Activated CD4-positive, alpha-beta T cell treated with anti-CD3 and anti-CD28 coated beads, Interleukin-2, amount 10 ng/mL, durations not matched to agents 24 days and 14 days (primary cell): ENCODE measurements at regions not wholly inside any gene's neighbourhood (a gene's known extent, or its start where the extent isn't known, plus 50 kb on each side); places are given as distances from the start of the nearest gene placed in this dataset.

Experiments used
- DNase-seq: peaks from one replicate; pipeline ENCODE4 v3.0.0; 2022
- H3K27ac Mint-ChIP-seq: one replicate; pipeline ENCODE4 v1.8.0; 2022; ENCODE audit warnings: mild to moderate bottlenecking, mixed read lengths
- H3K27me3 Mint-ChIP-seq: one replicate; pipeline ENCODE4 v1.8.0; 2022; ENCODE audit warnings: mixed read lengths
- H3K36me3 Mint-ChIP-seq: one replicate; pipeline ENCODE4 v1.8.0; 2022; ENCODE audit warnings: low read depth, mild to moderate bottlenecking, mixed read lengths
- H3K4me1 Mint-ChIP-seq: one replicate; pipeline ENCODE4 v1.8.0; 2021; ENCODE audit warnings: mixed read lengths
- H3K4me3 Mint-ChIP-seq: one replicate; pipeline ENCODE4 v1.8.0; 2022; ENCODE audit warnings: mild to moderate bottlenecking, moderate library complexity, mixed read lengths
- H3K9me3 Mint-ChIP-seq: one replicate; pipeline ENCODE4 v1.8.0; 2021; ENCODE audit warnings: mixed read lengths
- intact Hi-C: fragments of 100-400 bp; cut with micrococcal nuclease; formaldehyde crosslinking; loops from one replicate; pipeline ENCODE4 v1.15.1; 2023

GRCh38 chr12:83198291-83199015 is 511.7 kb downstream of the TMTC2 start:
- no peak overlapping the region for H3K27ac Mint-ChIP-seq
- no peaks in the 10 kb centered on the region for H3K4me1 Mint-ChIP-seq
- DNase-seq = no peak
- no peak overlapping the region for H3K4me3 Mint-ChIP-seq
- intact Hi-C loops = no loop called here
- no peaks in the 10 kb centered on the region for H3K27me3 Mint-ChIP-seq
- no peaks in the 10 kb centered on the region for H3K36me3 Mint-ChIP-seq
- H3K9me3 Mint-ChIP-seq = no peaks in the 10 kb centered on the region

GRCh38 chr12:83197483-83197914 is 510.8 kb downstream of the TMTC2 start:
- H3K27ac Mint-ChIP-seq = no peak overlapping the region
- intact Hi-C loops = no loop called here
- DNase-seq = no peak
- no peaks in the 10 kb centered on the region for H3K9me3 Mint-ChIP-seq
- H3K36me3 Mint-ChIP-seq = no peaks in the 10 kb centered on the region
- no peaks in the 10 kb centered on the region for H3K4me1 Mint-ChIP-seq
- H3K27me3 Mint-ChIP-seq = no peaks in the 10 kb centered on the region
- H3K4me3 Mint-ChIP-seq = no peak overlapping the region

GRCh38 chr12:83196694-83197350 is 510.1 kb downstream of the TMTC2 start:
- no peak for DNase-seq
- intact Hi-C loops = no loop called here
- Mint-ChIP-seq H3K27ac (no peak overlapping the region), H3K36me3 (no peaks in the 10 kb centered on the region), H3K4me3 (no peak overlapping the region), H3K27me3 (no peaks in the 10 kb centered on the region), H3K9me3 (peaks cover 3% of the 10 kb centered on the region), H3K4me1 (no peaks in the 10 kb centered on the region)

GRCh38 chr12:83190631-83191390 is 504.1 kb downstream of the TMTC2 start:
- intact Hi-C loops = no loop called here
- peaks cover 4% of the 10 kb centered on the region for H3K9me3 Mint-ChIP-seq
- no peaks in the 10 kb centered on the region for H3K4me1 Mint-ChIP-seq
- DNase-seq = no peak
- no peaks in the 10 kb centered on the region for H3K36me3 Mint-ChIP-seq
- H3K27me3 Mint-ChIP-seq = no peaks in the 10 kb centered on the region
- no peak overlapping the region for H3K27ac Mint-ChIP-seq
- H3K4me3 Mint-ChIP-seq = no peak overlapping the region

GRCh38 chr12:83186419-83186818 is 499.7 kb downstream of the TMTC2 start:
- H3K27ac Mint-ChIP-seq = no peak overlapping the region
- intact Hi-C loops = no loop called here
- no peaks in the 10 kb centered on the region for H3K36me3 Mint-ChIP-seq
- H3K9me3 Mint-ChIP-seq = no peaks in the 10 kb centered on the region
- no peaks in the 10 kb centered on the region for H3K27me3 Mint-ChIP-seq
- H3K4me3 Mint-ChIP-seq = no peak overlapping the region
- no peaks in the 10 kb centered on the region for H3K4me1 Mint-ChIP-seq
- no peak for DNase-seq

- Mint-ChIP-seq H3K4me1 (no peaks in the 10 kb centered on the region), H3K27me3 (no peaks in the 10 kb centered on the region), H3K9me3 (no peaks in the 10 kb centered on the region), H3K4me3 (no peak overlapping the region), H3K27ac (no peak overlapping the region), H3K36me3 (no peaks in the 10 kb centered on the region)
- no peak for DNase-seq
- intact Hi-C loops = no loop called here
Observed at GRCh38 chr12:83185241-83185640, 498.5 kb downstream of the TMTC2 start.
